PC-3 (cell line): ENCODE measurements at regions not wholly inside any gene's neighbourhood (a gene's known extent, or its start where the extent isn't known, plus 50 kb on each side); places are given as distances from the start of the nearest gene placed in this dataset.

Experiments used
- EZH2phosphoT487 ChIP-seq: fragments of 300-600 bp; sonication (generic); IDR thresholded peaks from 2 replicates; pipeline ENCODE4 v1.6.1; 2018; ENCODE audit warnings: mild to moderate bottlenecking, antibody characterized with exemption, low read length, borderline replicate concordance
- TF ChIP-seq, protein P1 (sequence below): fragments of 300-600 bp; sonication (generic); conservative IDR thresholded peaks from 2 replicates; pipeline ENCODE4 v1.5.1; 2017; ENCODE audit warnings: antibody characterized with exemption, low read depth, mild to moderate bottlenecking, low read length

DNA sequence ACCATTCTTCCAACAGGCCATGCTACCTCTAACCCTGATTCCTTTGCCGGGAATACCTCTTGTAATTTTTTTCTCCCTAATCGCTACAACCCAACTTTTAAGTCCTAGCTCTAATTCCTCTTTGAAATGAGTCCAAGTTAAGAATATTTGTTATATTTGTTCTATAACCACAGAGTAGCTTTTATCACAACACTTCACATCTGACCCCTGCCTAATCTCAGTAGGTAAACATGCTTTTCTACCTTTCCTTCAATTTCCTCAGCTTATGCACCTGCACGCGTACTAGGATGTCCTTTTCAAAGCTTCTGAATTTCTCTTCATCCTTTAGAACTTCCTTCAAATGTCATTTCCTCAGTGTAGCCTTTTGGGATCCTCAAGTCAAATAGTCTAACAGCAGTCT, 915.5 kb upstream of the LCORL start:
- TF ChIP-seq, protein P1, sequence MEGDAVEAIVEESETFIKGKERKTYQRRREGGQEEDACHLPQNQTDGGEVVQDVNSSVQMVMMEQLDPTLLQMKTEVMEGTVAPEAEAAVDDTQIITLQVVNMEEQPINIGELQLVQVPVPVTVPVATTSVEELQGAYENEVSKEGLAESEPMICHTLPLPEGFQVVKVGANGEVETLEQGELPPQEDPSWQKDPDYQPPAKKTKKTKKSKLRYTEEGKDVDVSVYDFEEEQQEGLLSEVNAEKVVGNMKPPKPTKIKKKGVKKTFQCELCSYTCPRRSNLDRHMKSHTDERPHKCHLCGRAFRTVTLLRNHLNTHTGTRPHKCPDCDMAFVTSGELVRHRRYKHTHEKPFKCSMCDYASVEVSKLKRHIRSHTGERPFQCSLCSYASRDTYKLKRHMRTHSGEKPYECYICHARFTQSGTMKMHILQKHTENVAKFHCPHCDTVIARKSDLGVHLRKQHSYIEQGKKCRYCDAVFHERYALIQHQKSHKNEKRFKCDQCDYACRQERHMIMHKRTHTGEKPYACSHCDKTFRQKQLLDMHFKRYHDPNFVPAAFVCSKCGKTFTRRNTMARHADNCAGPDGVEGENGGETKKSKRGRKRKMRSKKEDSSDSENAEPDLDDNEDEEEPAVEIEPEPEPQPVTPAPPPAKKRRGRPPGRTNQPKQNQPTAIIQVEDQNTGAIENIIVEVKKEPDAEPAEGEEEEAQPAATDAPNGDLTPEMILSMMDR = no peak
- TF ChIP-seq EZH2phosphoT487 = no peak
